H1 (cell line): ENCODE measurements at regions not wholly inside any gene's neighbourhood (a gene's known extent, or its start where the extent isn't known, plus 50 kb on each side); places are given as distances from the start of the nearest gene placed in this dataset.

Source experiments
- CTCF ChIA-PET: fragments of 300-600 bp; sonication (Branson Sonifier 250); formaldehyde crosslinking; loops from one replicate; lab custom pipeline; 2021; ENCODE audit not compliant: partially characterized antibody; lab: Charles Lee
- POLR2A ChIA-PET: fragments of 300-600 bp; sonication (Branson Sonifier 250); formaldehyde crosslinking; loops from one replicate; lab custom pipeline; 2021; ENCODE audit warnings: inconsistent platforms; ENCODE audit not compliant: partially characterized antibody; lab: Charles Lee
- DNase-seq, 2 experiments: peaks; one replicate each; pipeline versions ENCODE4 v3.0.0 to v3.0.0-alpha.2; 2010 to 2022; ENCODE audit warnings: low spot score in 2 of 2, low read depth in 1 of 2, mixed read lengths in 1 of 2
- FAIRE-seq: peaks from 2 replicates; lab custom pipeline; 2011; peaks lifted over from hg19 to GRCh38; lab: Jason Lieb, UNC
- H2AFZ ChIP-seq: 2 replicates; pipeline ENCODE4 v1.8.1; 2012; ENCODE audit warnings: low read length, inconsistent platforms
- H2AK5ac ChIP-seq: 2 replicates; pipeline ENCODE4 v1.6.1; 2013; ENCODE audit warnings: low read depth, low read length
- H2BK120ac ChIP-seq: replicated peaks from 2 replicates; pipeline ENCODE3; 2013; ENCODE audit warnings: low read depth, low read length, inconsistent platforms
- H2BK12ac ChIP-seq: 2 replicates; pipeline ENCODE4 v1.6.1; 2013; ENCODE audit warnings: low read depth, low read length
- H2BK15ac ChIP-seq: 2 replicates; pipeline ENCODE4 v1.6.1; 2013; ENCODE audit warnings: low read length
- H2BK20ac ChIP-seq: 2 replicates; pipeline ENCODE4 v1.6.1; 2013; ENCODE audit warnings: low read length
- H2BK5ac ChIP-seq: 2 replicates; pipeline ENCODE4 v1.6.1; 2013; ENCODE audit warnings: low read depth, low read length
- H3K14ac ChIP-seq: 2 replicates; pipeline ENCODE4 v1.6.1; 2013; ENCODE audit warnings: inconsistent platforms; ENCODE audit not compliant: insufficient read length
- H3K18ac ChIP-seq: 2 replicates; pipeline ENCODE4 v1.6.1; 2013; ENCODE audit warnings: low read length; ENCODE audit errors: extremely low read depth
- H3K23ac ChIP-seq: 2 replicates; pipeline ENCODE4 v1.6.1; 2013; ENCODE audit warnings: inconsistent platforms; ENCODE audit not compliant: insufficient read length
- H3K23me2 ChIP-seq: 2 replicates; pipeline ENCODE4 v1.6.1; 2013; ENCODE audit warnings: low read depth, low read length
- H3K27ac ChIP-seq: 2 replicates; pipeline ENCODE4 v1.6.1; 2011; ENCODE audit warnings: low read depth, low read length, inconsistent platforms
- H3K27me3 ChIP-seq, 4 experiments: replicated peaks in 1 of 4; 1 replicate in 1 of 4; 2 replicates in 3 of 4; pipeline versions ENCODE4 v1.6.1 to v1.8.1; 2011 to 2013; ENCODE audit warnings: low read length in 3 of 4, mild to moderate bottlenecking in 3 of 4, inconsistent platforms in 2 of 4, mixed read lengths in 2 of 4, moderate library complexity in 1 of 4; ENCODE audit not compliant: control insufficient read depth in 3 of 4, insufficient read depth in 3 of 4; ENCODE audit errors: extremely low read depth in 1 of 4
- H3K36me3 ChIP-seq, 4 experiments: 2 replicates each; pipeline versions ENCODE4 v1.6.1 to v1.8.1; 2011 to 2013; ENCODE audit warnings: mild to moderate bottlenecking in 4 of 4, low read length in 3 of 4, moderate library complexity in 2 of 4, control low read depth in 1 of 4, inconsistent platforms in 1 of 4; ENCODE audit not compliant: insufficient read depth in 4 of 4, control insufficient read depth in 2 of 4
- H3K4ac ChIP-seq: replicated peaks from 2 replicates; pipeline ENCODE3; 2013; ENCODE audit warnings: low read length, low read depth, mixed read lengths, inconsistent platforms; ENCODE audit not compliant: insufficient read length
- H3K4me1 ChIP-seq, 4 experiments: replicated peaks in 1 of 4; 1 replicate in 1 of 4; 2 replicates in 3 of 4; pipeline versions ENCODE4 v1.6.1 to v1.8.1; 2011 to 2013; ENCODE audit warnings: low read length in 3 of 4, inconsistent platforms in 2 of 4, mixed read lengths in 1 of 4; ENCODE audit not compliant: insufficient read depth in 4 of 4, control insufficient read depth in 3 of 4
- H3K4me2 ChIP-seq, 2 experiments: 2 replicates each; pipeline versions ENCODE4 v1.6.1 to v1.8.1; 2011 to 2013; ENCODE audit warnings: low read depth in 2 of 2, low read length in 2 of 2, control low read depth in 1 of 2, inconsistent platforms in 1 of 2, mild to moderate bottlenecking in 1 of 2; ENCODE audit not compliant: insufficient read depth in 1 of 2
- H3K4me3 ChIP-seq, 4 experiments: fragments of 200-600, 300-600 bp in 1 of 4; sonication (generic), shearing (Covaris generic), sonication (Bioruptor Twin) in 1 of 4; 2 replicates each; pipeline versions ENCODE4 v1.5.1 to v1.8.1; 2011 to 2016; ENCODE audit warnings: low read length in 4 of 4, low read depth in 3 of 4, control low read depth in 2 of 4, inconsistent platforms in 2 of 4, mild to moderate bottlenecking in 2 of 4, mixed read lengths in 1 of 4, moderate library complexity in 1 of 4; ENCODE audit not compliant: insufficient read depth in 2 of 4; ENCODE audit errors: extremely low read depth in 1 of 4
- H3K56ac ChIP-seq: replicated peaks from 2 replicates; pipeline ENCODE3; 2013; ENCODE audit warnings: low read depth, mild to moderate bottlenecking, mixed read lengths, low read length, inconsistent platforms; ENCODE audit not compliant: insufficient read length
- H3K79me1 ChIP-seq: 2 replicates; pipeline ENCODE4 v1.6.1; 2013; ENCODE audit warnings: low read depth, low read length, control low read depth
- H3K79me2 ChIP-seq, 2 experiments: 2 replicates each; pipeline versions ENCODE4 v1.6.1 to v1.8.1; 2012 to 2013; ENCODE audit warnings: low read length in 2 of 2, mild to moderate bottlenecking in 2 of 2, inconsistent platforms in 1 of 2; ENCODE audit not compliant: insufficient read depth in 2 of 2, control insufficient read depth in 1 of 2
- H3K9ac ChIP-seq, 4 experiments: replicated peaks in 1 of 4; 1 replicate in 1 of 4; 2 replicates in 3 of 4; pipeline versions ENCODE4 v1.6.1 to v1.8.1; 2011 to 2013; ENCODE audit warnings: low read depth in 3 of 4, low read length in 3 of 4, control low read depth in 2 of 4, mild to moderate bottlenecking in 2 of 4, moderate library complexity in 2 of 4, inconsistent platforms in 1 of 4; ENCODE audit errors: extremely low read depth in 1 of 4
- H3K9me3 ChIP-seq, 2 experiments: 2 replicates each; pipeline versions ENCODE4 v1.6.1 to v1.8.1; 2012 to 2013; ENCODE audit warnings: mild to moderate bottlenecking in 2 of 2, moderate library complexity in 2 of 2, control low read depth in 1 of 2, inconsistent platforms in 1 of 2, low read depth in 1 of 2, low read length in 1 of 2, mixed read lengths in 1 of 2; ENCODE audit not compliant: insufficient read depth in 2 of 2
- H4K20me1 ChIP-seq, 2 experiments: replicated peaks in 1 of 2; 2 replicates each; pipeline versions ENCODE3 to v1.8.1; 2011 to 2013; ENCODE audit warnings: inconsistent platforms in 2 of 2, low read length in 2 of 2, mild to moderate bottlenecking in 1 of 2; ENCODE audit not compliant: insufficient read depth in 2 of 2, control insufficient read depth in 1 of 2
- H4K5ac ChIP-seq: 2 replicates; pipeline ENCODE4 v1.6.1; 2013; ENCODE audit warnings: low read length, low read depth, mixed read lengths, inconsistent platforms; ENCODE audit not compliant: insufficient read length
- H4K8ac ChIP-seq: 2 replicates; pipeline ENCODE4 v1.8.0; 2013; ENCODE audit warnings: mild to moderate bottlenecking, moderate library complexity, low read length, inconsistent platforms; ENCODE audit not compliant: insufficient read depth; ENCODE audit errors: extremely low read depth
- H4K91ac ChIP-seq: replicated peaks from 2 replicates; pipeline ENCODE3; 2013; ENCODE audit warnings: low read length, mixed read lengths, inconsistent platforms; ENCODE audit not compliant: insufficient read length
- CEBPB ChIP-seq: IDR thresholded peaks from 2 replicates; pipeline ENCODE4 v1.6.1; 2012; ENCODE audit warnings: low read depth, low read length
- KDM1A ChIP-seq: fragments of 200-600, 300-600 bp; sonication (generic); IDR thresholded peaks from 2 replicates; pipeline ENCODE4 v1.7.1; 2016; ENCODE audit warnings: mild to moderate bottlenecking, low read length, borderline replicate concordance
- KDM5A ChIP-seq: fragments of 200-600 bp; IDR thresholded peaks from 2 replicates; pipeline ENCODE4 v1.7.1; 2012; ENCODE audit warnings: mild to moderate bottlenecking, low read length, inconsistent platforms, mixed read lengths
- MAX ChIP-seq: IDR thresholded peaks from 2 replicates; pipeline ENCODE4 v1.6.1; 2012; ENCODE audit warnings: inconsistent platforms
- POLR2A ChIP-seq, 2 experiments: IDR thresholded peaks; 1 replicate in 1 of 2; 2 replicates in 1 of 2; pipeline ENCODE4 v1.6.1; 2011; ENCODE audit warnings: low read depth in 2 of 2, low read length in 2 of 2, mild to moderate bottlenecking in 2 of 2; ENCODE audit errors: control extremely low read depth in 1 of 2
- POLR2AphosphoS5 ChIP-seq: IDR thresholded peaks from 2 replicates; pipeline ENCODE4 v1.6.1; 2011; ENCODE audit warnings: low read depth, low read length
- RAD21 ChIP-seq, 2 experiments: IDR thresholded peaks in 1 of 2; conservative IDR thresholded peaks in 1 of 2; 2 replicates each; pipeline ENCODE4 v1.6.1; 2011; ENCODE audit warnings: low read depth in 2 of 2, low read length in 2 of 2, improper control_type of control experiment in 1 of 2, inconsistent platforms in 1 of 2, mild to moderate bottlenecking in 1 of 2, moderate library complexity in 1 of 2
- RBBP5 ChIP-seq: IDR thresholded peaks from 2 replicates; pipeline ENCODE4 v1.7.1; 2012; ENCODE audit warnings: low read depth, mild to moderate bottlenecking, inconsistent platforms, low read length, moderate library complexity, borderline replicate concordance
- RFX5 ChIP-seq: IDR thresholded peaks from 2 replicates; pipeline ENCODE4 v1.6.1; 2011; ENCODE audit warnings: low read depth, low read length, improper control_type of control experiment, borderline replicate concordance
- RNF2 ChIP-seq: fragments of 200-900, 300-1000 bp; sonication (generic); IDR thresholded peaks from 2 replicates; pipeline ENCODE4 v1.7.1; 2016; ENCODE audit warnings: borderline replicate concordance, low read depth, mild to moderate bottlenecking, antibody characterized with exemption, low read length; ENCODE audit not compliant: poor library complexity, severe bottlenecking; ENCODE audit errors: missing control alignments
- SAP30 ChIP-seq: fragments of 300-600 bp; sonication (generic); IDR thresholded peaks from 2 replicates; pipeline ENCODE4 v1.7.1; 2012; ENCODE audit warnings: low read length, moderate library complexity, mild to moderate bottlenecking, inconsistent platforms; ENCODE audit not compliant: insufficient read depth, insufficient replicate concordance
- SP4 ChIP-seq: IDR thresholded peaks from 2 replicates; pipeline ENCODE4 v1.6.1; 2012; ENCODE audit warnings: low read length, inconsistent platforms
- TBP ChIP-seq: IDR thresholded peaks from 2 replicates; pipeline ENCODE4 v1.6.1; 2011; ENCODE audit warnings: low read depth, low read length, improper control_type of control experiment
- YY1 ChIP-seq: IDR thresholded peaks from 2 replicates; pipeline ENCODE4 v1.6.1; 2011; ENCODE audit warnings: low read depth, mild to moderate bottlenecking, low read length
- ZNF274 ChIP-seq: IDR thresholded peaks from 2 replicates; pipeline ENCODE4 v1.7.0; 2012; ENCODE audit warnings: low read length, borderline replicate concordance; ENCODE audit errors: extremely low read depth
- WGBS, 2 experiments: shearing (Covaris generic) in 1 of 2; methylation state at CpG; one replicate each; pipeline versions ENCODE4 v1.1.6 to v1.1.7; 2013 to 2015; ENCODE audit warnings: low lambda C conversion rate in 2 of 2, mixed read lengths in 2 of 2, inconsistent platforms in 1 of 2, low coverage in 1 of 2, missing lambda C conversion rate in 1 of 2; ENCODE audit not compliant: insufficient replicate concordance in 2 of 2, insufficient coverage in 1 of 2, insufficient read length in 1 of 2; ENCODE audit errors: extremely low coverage in 1 of 2, missing lambda C conversion rate in 1 of 2; 5-methylcytosine and 5-hydroxymethylcytosine counted together

GRCh38 chr14:56512521-56512920, 67.1 kb upstream of the TMEM260 start:
- no peaks in the 10 kb centered on the region for H3K23me2 ChIP-seq
- no peak for FAIRE-seq
- no peak overlapping the region for H3K27ac ChIP-seq
- no peak for DNase-seq
- no peak overlapping the region for H2BK20ac ChIP-seq
- H3K36me3 ChIP-seq: no peaks in the 10 kb centered on the region
- 77% methylated on average over 3 of the region's 3 CpGs; no CpG with 5 or more reads in 1 of the 2 experiments for WGBS, 2 experiments
- ChIA-PET CTCF (interaction anchor here (0.6 to 1.0 kb wide), 3 partner anchors 17 to 791 kb away, joined by 3 read pairs; no protein-coding TSS in a partner anchor), POLR2A (no interaction called here)
- no peak overlapping the region for H3K9ac ChIP-seq
- H3K4ac ChIP-seq: no peak overlapping the region
- no peak overlapping the region for H3K18ac ChIP-seq
- no peak overlapping the region for H3K4me3 ChIP-seq
- no peaks in the 10 kb centered on the region for H3K4me1 ChIP-seq
- no peak overlapping the region for H2BK15ac ChIP-seq
- no peak overlapping the region for H2AK5ac ChIP-seq
- no peaks in the 10 kb centered on the region for H3K79me1 ChIP-seq
- no peak overlapping the region for H3K23ac ChIP-seq
- H3K27me3 ChIP-seq: no peaks in the 10 kb centered on the region
- no peaks in the 10 kb centered on the region for H3K79me2 ChIP-seq
- no peaks in the 10 kb centered on the region for H4K20me1 ChIP-seq
- no peak overlapping the region for H3K14ac ChIP-seq
- no peak overlapping the region for H2AFZ ChIP-seq
- H2BK120ac ChIP-seq: no peak overlapping the region
- no peak overlapping the region for H4K91ac ChIP-seq
- no peaks in the 10 kb centered on the region for H3K9me3 ChIP-seq
- H3K56ac ChIP-seq: no peak overlapping the region
- H2BK12ac ChIP-seq: no peak overlapping the region
- no peak overlapping the region for H4K5ac ChIP-seq
- no peak overlapping the region for H3K4me2 ChIP-seq
- no peak overlapping the region for H2BK5ac ChIP-seq
- no peak overlapping the region for H4K8ac ChIP-seq
- no peak for TF ChIP-seq ZNF274
- TF ChIP-seq CEBPB: no peak
- TF ChIP-seq SAP30: no peak
- TF ChIP-seq POLR2AphosphoS5: no peak
- TF ChIP-seq RFX5: no peak
- TF ChIP-seq KDM1A: no peak
- no peak for TF ChIP-seq RBBP5
- no peak for TF ChIP-seq RNF2
- TF ChIP-seq TBP: no peak
- no peak for TF ChIP-seq MAX
- TF ChIP-seq POLR2A (IDR thresholded peaks at IDR 0.05; ENCODE audit: control extremely low read depth in 1 of 2, low read depth in 2 of 2, low read length in 2 of 2): no peak
- TF ChIP-seq SP4: no peak
- TF ChIP-seq KDM5A: no peak
- TF ChIP-seq YY1: no peak
- no peak for TF ChIP-seq RAD21 (IDR thresholded peaks at IDR 0.05 in 1 of 2, conservative IDR thresholded peaks at IDR 0.05 in 1 of 2; ENCODE audit: low read depth in 2 of 2, low read length in 2 of 2)
